GM18867 (cell line): ENCODE measurements at regions not wholly inside any gene's neighbourhood (a gene's known extent, or its start where the extent isn't known, plus 50 kb on each side); places are given as distances from the start of the nearest gene placed in this dataset.
"Not testable (repeated sequence)": the region's sequence is repeated elsewhere in the genome, so short reads cannot be mapped to it uniquely, and the experiment has no call there.

ENCODE experiments used
- ATAC-seq: cut with Tn5 transposase; IDR thresholded peaks from one replicate; pipeline ENCODE4 v1.9.1; 2021; ENCODE audit warnings: mild to moderate bottlenecking, moderate library complexity; ENCODE audit not compliant: unreplicated experiment

GRCh38 chr12:63508543-63508942 is 159.8 kb downstream of the DPY19L2 start:
- ATAC-seq: no peak

DNA sequence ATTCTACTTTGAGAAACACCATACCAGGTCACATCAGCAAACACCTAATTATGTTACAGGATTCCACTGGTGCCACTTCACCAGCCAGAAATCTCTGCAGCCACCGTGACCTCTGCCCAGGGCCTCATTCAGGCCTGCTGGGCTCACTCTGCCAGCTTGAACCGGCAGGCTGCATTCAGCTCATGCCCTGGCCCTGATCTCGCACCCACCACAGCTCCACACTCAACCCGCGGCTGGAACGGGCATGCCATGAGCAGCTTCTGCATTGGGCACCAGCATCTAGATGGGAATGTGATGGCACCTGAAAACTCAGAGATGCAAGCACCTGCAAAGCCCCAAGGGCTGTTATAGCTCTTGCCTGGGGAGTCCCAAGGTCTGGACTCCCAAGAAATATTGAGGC is 168.7 kb downstream of the DPY19L2 start:
- no peak for ATAC-seq

- ATAC-seq: no peak
Measured at GRCh38 chr12:63498239-63498638, 170.1 kb downstream of the DPY19L2 start.

DNA sequence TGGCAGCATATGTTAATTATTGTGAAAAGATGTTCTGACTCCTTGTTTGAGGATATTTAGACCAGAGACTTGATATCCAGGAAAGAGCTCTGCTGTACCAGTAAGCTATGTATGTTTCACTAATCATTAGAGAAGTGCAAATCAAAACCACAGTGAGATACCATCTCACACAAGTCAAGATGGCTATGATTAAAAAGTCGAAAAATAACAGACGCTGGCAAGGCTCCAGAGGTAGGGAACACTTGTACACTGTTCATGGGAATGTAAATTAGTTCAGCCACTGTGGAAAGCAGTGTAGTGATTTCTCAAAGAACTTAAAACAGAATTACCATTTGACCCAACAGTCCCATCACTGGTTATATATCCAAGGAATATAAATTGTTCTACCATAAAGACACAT is 171.6 kb downstream of the DPY19L2 start:
- no peak for ATAC-seq

DNA sequence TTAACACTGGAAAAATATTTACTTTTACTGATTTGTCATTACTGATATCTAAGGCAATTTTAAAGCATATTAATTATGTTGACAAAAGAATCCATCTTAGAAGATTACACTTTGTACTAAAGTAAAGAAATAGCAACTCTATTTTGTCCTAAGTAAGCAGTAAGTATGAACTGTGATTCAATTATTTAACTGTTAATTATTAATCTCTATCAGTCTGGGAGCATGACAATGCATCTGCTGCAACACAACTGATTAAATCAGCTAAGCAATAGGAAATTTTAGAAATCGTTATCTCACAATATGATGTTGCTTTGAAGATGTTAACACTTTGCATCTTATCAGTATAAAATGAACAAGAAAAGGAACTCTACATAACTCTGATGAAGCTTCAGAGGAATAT is 172.3 kb downstream of the DPY19L2 start:
- ATAC-seq: no peak

GRCh38 chr12:63493357-63493756 is 174.9 kb downstream of the DPY19L2 start:
- not testable (repeated sequence) for ATAC-seq

- no peak for ATAC-seq
Measured at GRCh38 chr12:63480186-63480585, 188.1 kb downstream of the DPY19L2 start.

DNA sequence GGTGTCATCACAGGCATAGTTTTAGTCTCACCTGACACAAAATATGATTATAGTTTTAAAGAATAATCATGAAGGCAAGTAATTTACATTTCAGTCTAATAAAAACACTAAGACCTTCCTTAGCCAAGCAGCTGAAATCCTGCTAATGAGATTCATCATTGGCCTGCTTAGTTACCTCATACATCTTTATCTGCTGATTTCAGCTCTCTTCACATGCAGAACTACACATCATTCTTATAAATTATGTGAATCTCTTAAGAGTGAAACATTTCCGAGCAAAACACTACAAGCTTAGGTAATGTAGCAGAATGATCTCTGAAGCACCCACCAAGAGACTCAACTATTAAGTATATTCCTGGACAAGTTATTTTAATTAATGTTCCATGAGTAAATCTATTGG is 198.1 kb downstream of the DPY19L2 start:
- ATAC-seq: no peak

DNA sequence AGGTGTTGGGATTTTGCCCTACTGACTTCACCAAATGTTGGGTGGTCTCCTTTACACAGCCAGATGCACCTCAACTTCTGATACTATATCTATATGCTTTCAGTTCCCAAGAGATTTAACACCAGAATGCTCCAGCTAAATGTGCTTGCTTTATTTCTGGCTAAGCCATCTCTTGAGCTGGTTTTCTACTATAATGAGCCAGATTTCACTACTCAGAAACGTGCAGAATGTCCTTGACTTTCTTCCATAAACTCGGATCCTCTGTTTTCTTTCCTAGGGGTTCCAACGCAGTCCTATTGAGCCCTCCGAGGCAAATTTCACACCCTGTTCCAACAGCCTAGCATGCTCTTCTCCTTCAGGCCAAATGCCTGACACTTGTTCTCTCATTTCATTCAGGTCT is 200.3 kb downstream of the DPY19L2 start:
- ATAC-seq: no peak

DNA sequence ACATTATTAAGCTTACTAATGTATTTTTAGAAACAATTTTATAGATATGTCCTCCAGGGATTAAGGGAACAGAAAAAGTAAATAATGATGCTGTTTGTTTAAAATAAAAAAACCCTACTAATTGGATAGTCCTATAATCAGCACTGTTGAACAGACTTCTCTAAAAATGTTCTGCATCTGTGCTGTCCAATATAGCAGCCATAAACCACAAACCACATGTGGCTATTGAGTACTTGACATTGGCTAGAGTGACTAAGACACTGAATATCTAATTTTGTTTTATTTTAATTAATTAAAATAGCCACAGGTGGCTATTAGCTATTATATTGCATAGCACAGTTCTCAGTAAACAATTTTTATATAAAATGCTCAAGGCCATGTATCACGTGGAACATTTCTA is 210.4 kb downstream of the DPY19L2 start:
- ATAC-seq: no peak

DNA sequence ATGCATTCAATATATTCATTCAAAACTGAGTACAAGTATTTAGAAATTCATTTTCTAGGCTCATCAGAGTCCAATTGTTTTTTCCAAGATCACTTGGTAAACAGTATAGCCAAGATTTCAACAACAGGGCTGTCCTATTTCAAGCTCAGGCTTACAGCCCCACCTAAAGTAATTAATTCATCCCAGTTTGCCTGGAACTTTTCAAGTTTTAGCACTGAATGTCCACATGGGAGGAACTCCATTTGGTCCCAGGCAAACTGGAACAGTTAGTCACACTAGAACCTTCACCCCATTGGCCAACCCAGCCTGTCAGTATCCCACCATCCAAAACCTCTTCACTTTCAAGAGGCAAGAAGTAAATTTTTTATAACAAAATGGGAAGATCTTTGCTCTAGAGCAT is 210.9 kb downstream of the DPY19L2 start:
- no peak for ATAC-seq

DNA sequence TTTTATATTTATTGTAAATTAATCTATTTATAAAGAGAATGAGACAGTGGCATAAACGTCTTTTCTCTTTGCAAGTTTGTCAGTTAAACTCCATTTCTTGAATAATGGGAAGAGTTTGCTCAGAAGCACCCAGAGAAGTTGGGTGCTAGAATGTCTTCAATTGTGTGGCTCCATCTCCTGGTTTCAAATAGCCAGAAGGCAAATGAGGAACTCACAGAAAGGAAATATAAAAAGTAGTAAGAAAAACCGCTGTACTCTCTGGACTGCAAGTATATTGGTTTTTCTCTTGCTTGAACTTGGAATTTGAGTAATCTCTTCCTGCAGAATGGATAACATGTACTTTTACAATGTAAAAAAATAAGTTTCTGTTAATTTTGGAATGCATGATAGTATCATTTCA is 217.5 kb downstream of the DPY19L2 start:
- no peak for ATAC-seq

GRCh38 chr12:63450334-63450733 is 218.0 kb downstream of the DPY19L2 start:
- ATAC-seq: no peak

GRCh38 chr12:63445224-63445880 is 222.9 kb downstream of the DPY19L2 start:
- no peak for ATAC-seq

GRCh38 chr12:63440048-63440447 is 228.2 kb downstream of the DPY19L2 start:
- no peak for ATAC-seq

- ATAC-seq: not testable (repeated sequence)
Measured at GRCh38 chr12:63434384-63434783, 233.9 kb downstream of the DPY19L2 start.

- not testable (repeated sequence) for ATAC-seq
Measured at GRCh38 chr12:63427969-63428368, 240.3 kb downstream of the DPY19L2 start.

- not testable (repeated sequence) for ATAC-seq
Measured at GRCh38 chr12:63427029-63427428, 241.3 kb downstream of the DPY19L2 start.

DNA sequence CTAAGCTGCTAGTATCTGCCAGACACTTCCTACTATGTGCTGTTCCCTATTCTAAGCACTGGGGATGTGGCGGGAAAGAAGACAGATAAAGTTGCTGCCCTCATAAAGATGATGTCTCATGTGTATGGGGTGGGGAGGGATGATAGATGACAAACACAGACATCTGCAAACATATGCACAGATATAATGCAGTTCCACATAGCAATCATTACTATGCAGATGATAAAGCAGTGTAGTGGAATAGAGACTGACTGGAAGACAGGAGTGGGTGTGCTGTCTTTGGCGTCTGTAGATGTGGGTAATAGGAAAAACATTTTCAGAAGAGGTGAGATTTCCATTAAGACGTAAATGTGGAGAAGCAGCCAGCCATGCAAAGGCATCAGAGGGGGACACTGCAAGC is 243.6 kb downstream of the DPY19L2 start:
- ATAC-seq: no peak

DNA sequence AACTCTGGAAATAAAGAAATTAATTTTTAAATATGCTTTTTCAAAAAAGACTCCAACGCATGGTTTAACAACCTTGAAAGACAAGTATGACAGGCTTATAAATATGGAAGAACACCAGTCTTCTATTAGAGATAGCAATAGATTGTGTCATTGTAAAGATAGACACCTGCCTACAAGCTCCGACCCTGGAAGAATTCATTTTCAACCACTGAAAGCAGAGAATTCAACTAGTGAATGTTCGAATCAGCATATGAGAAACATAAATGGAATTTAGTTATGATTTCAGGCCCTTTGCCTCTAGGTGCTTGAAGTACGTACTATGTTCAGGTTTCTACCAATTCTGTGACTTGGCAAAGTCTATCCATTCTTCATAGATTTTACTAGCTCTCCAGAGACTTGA is 244.5 kb downstream of the DPY19L2 start:
- ATAC-seq: no peak

GRCh38 chr12:63420206-63420644 is 248.1 kb downstream of the DPY19L2 start:
- peak; percentile 97 for ATAC-seq

- ATAC-seq: no peak
Measured at GRCh38 chr12:63419154-63419553, 249.1 kb downstream of the DPY19L2 start.

DNA sequence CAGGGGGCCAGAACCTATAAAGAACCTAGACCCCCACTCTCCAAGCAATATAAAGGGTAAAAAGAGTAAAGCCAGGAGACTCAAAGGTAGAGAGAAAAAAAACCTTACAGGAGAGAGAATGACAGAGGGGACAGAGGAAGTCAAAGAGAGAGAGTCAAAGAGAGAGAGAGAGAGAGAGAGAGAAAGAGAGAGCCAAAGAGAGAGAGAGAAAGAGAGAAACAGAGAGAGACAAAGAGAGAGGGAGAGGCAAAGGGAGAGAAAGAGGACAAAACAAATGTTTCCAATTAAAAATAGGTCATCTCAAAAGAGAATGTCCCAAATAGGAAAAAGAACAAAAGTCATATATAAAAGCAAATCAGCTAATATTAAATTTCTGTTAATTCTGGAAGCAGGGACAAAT is 251.5 kb downstream of the DPY19L2 start:
- ATAC-seq: no peak
